ENCODE measurements at regions not wholly inside any gene's neighbourhood (a gene's known extent, or its start where the extent isn't known, plus 50 kb on each side); places are given as distances from the start of the nearest gene placed in this dataset.

DNA sequence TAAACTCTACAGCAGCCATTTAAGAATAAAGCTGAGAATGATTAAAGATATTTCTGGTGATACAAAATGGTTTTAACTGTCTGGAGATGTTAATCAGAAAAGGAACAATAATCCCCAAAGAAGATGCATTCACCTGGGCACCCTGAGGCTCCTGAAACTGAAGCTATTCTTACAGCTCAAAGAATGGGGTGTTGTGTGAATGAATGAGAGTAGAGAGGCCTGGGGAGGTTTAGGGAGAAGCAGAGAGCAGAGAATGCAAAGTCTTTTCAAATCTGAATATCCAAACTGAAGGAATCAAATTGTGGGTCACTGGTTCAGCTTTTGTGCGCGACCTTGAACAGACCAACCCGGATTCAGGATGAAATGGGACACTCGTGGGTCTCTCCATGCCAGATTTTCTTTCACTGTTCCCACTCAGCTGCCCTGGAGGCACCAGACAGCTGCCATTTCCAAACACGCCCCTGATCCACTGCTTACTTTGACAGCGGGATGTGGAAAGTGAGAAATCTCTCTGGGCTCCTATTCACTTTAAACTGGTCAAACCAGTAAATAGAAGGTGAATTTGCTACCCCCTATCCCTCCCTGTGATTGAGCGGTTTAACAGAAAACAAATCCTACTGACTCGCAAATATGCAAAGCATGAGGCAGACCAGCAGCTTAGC, 485.5 kb upstream of the THBS1 start:
- TF ChIP-seq, protein P1, sequence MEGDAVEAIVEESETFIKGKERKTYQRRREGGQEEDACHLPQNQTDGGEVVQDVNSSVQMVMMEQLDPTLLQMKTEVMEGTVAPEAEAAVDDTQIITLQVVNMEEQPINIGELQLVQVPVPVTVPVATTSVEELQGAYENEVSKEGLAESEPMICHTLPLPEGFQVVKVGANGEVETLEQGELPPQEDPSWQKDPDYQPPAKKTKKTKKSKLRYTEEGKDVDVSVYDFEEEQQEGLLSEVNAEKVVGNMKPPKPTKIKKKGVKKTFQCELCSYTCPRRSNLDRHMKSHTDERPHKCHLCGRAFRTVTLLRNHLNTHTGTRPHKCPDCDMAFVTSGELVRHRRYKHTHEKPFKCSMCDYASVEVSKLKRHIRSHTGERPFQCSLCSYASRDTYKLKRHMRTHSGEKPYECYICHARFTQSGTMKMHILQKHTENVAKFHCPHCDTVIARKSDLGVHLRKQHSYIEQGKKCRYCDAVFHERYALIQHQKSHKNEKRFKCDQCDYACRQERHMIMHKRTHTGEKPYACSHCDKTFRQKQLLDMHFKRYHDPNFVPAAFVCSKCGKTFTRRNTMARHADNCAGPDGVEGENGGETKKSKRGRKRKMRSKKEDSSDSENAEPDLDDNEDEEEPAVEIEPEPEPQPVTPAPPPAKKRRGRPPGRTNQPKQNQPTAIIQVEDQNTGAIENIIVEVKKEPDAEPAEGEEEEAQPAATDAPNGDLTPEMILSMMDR (IDR thresholded peaks at IDR 0.05; ENCODE audit: low read depth, low read length) = no peak
- no peak overlapping the region for H3K4me3 ChIP-seq (ENCODE audit: low read depth, low read length)

DNA sequence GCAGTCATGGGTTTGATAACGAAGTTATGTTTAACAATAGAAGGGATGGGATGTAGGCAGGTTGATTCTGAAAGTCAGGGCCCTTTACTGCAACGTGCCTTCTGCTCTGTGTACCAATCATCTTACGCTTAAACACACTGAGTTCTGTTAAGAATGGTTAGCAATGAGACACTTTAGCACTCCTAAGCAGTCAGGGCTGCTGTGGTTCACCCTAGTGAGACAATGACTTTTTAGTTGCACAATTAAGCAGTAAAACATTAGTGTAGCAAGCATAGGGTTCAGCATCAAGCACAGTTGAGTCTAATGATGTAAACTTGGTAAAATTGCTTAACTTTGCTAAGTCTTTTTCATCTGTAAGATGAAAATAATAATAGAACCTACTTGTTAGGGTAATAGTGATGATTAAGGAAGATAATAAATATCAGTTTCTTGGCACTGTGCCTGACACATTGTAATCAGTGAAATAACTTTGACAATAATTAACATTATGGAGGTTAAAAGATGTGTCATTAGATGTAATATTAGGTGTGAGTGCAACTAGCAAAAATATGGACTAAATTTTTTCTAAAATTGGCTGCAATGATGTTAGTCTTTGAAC, 484.2 kb upstream of the THBS1 start:
- no peak overlapping the region for H3K4me3 ChIP-seq (ENCODE audit: low read depth, low read length)
- TF ChIP-seq, protein P1 (IDR thresholded peaks at IDR 0.05; ENCODE audit: low read depth, low read length) = no peak

DNA sequence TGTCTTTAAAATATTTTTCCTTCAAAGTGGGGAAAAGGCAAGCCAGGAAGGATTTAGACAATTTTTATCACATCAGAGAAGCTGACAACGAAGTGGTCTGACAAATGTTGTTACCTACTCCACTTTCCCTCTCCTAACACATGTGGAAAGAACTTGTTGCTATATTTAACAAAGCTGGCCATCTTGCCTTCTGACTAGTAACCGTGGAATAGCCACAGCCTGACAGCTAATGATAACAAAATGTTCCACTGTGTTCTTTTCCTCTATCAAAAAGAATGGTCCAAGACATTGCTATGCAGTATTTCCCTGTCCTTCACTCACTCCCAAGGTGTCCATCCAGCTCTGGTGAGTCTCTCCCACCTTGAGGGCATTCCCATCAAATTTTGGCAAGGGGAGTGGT, 481.4 kb upstream of the THBS1 start:
- TF ChIP-seq, protein P1 (IDR thresholded peaks at IDR 0.05; ENCODE audit: low read depth, low read length) = no peak
- H3K4me3 ChIP-seq (ENCODE audit: low read depth, low read length) = no peak overlapping the region

DNA sequence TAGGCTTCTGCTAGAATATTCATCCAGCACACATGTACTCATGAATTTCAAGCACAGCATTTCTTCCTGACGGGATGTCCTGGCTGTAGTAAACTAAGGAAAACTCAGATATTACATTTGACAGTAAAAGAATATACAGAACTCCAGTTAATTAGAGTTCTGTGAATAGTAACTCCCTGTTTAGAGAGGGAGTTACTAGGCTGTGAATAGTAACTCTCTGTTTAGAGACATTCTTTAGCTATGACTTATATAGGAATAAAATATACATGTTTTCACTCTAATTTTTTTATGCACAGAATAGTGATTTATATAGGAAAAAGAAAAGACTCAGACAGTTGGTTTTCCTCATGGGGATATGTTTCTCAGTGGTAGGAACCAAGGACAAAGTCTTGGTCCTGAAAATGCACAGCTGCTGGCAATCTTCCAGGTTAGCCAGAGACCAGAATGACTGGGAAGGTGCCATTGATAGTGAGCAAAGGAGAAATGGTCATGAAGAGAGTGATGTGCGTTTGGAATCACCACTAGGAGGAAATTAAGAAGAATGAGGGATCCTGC, 480.7 kb upstream of the THBS1 start:
- H3K4me3 ChIP-seq (ENCODE audit: low read depth, low read length) = no peak overlapping the region
- TF ChIP-seq, protein P1 (IDR thresholded peaks at IDR 0.05; ENCODE audit: low read depth, low read length) = no peak

DNA sequence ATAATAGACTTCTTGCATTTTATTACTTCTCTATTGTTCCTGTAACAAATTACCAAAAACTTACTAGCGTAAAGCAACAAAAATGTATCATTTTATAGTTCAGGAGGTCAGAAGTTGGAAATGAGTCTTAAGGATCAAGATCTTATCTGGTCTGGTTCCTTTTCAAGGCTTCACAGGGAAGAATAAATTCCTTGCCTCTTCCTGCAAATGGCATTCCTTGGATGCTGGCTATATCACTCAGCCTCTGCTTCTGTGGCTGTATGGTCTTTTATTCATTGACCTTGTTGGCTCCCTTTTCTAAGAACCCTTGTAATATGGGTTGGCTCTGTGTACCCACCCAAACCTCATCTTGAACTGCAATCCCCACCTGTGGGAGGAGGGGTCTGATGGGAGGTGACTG, 478.4 kb upstream of the THBS1 start:
- no peak overlapping the region for H3K4me3 ChIP-seq (ENCODE audit: low read depth, low read length)
- TF ChIP-seq, protein P1 (IDR thresholded peaks at IDR 0.05; ENCODE audit: low read depth, low read length) = no peak

DNA sequence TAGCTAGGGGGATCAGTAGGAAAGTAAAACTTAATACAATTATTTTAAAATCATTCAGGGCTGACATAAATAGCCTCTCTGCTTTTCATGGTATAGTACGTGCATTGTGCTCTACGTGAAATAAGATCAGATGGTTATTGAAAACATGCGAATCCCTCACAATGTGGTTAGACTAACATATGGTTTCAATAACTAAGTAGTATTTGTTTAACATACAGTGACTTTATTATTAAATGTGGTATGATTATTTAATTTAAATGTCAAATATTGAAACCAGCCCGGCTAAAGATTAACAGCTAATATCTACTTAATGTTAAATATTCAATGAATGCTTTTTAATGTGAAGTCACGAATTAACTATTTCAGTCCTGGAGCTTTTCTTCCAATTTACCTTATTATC, 473.9 kb upstream of the THBS1 start:
- H3K4me3 ChIP-seq (ENCODE audit: low read depth, low read length) = no peak overlapping the region
- TF ChIP-seq, protein P1 (IDR thresholded peaks at IDR 0.05; ENCODE audit: low read depth, low read length) = no peak

DNA sequence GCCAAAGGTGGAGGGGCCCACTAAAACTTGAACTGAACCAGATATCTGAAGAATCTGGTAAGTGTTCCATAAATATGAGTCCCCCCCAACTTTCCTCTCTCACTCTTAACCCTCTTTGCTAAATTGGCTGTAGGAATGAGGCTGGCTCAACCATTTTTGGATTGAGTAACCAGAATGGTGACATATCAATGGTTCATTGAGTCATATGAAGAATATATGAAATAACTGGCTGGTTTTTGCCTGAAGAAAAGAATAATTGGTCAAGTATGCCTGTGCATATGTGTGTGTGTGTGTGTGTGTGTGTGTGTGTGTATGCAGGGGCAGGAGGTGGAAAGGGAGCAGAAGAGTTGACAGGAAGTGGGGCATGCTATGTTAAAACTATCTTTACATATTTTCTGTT, 472.9 kb upstream of the THBS1 start:
- H3K4me3 ChIP-seq (ENCODE audit: low read depth, low read length) = no peak overlapping the region
- TF ChIP-seq, protein P1 (IDR thresholded peaks at IDR 0.05; ENCODE audit: low read depth, low read length) = no peak

Data from WI38 (cell line).